ENCODE measurements at regions not wholly inside any gene's neighbourhood (a gene's known extent, or its start where the extent isn't known, plus 50 kb on each side); places are given as distances from the start of the nearest gene placed in this dataset.

DNA sequence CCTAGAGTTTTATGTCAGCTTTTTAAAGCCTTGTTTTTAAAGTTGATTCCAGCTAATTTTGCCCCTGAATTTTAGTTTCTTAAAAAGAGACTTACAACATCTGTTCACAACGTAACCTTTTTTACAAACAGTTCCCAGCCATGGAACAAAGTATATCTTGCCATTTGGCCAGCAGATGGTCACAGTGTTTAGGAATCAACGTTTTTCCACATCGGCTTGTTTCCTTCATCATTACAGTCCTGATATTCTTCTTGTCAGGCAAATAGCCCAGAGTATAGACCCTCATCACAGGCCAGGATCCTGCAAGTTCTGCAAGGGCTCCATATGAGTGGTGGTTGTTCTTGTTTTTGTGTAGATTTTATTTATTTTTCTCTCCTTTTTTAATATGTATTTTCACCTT is 341.7 kb upstream of the HTR1E start:
- H3K27ac ChIP-seq (ENCODE audit: insufficient read depth, low read length), result no peak overlapping the region
- H3K36me3 ChIP-seq (ENCODE audit: control insufficient read depth, insufficient read depth, low read length), result no peaks in the 10 kb centered on the region

GRCh38 chr6:86586195-86586594 is 351.1 kb upstream of the HTR1E start:
- Histone ChIP-seq H3K79me2 (ENCODE audit: control insufficient read depth, insufficient read depth, low read length) (no peaks in the 10 kb centered on the region), H3K9ac (ENCODE audit: insufficient read depth, low read length) (no peak overlapping the region), H3K4me3 (replicated peaks in 1 of 4; ENCODE audit: control extremely low read depth in 1 of 4, insufficient read depth in 1 of 4, low read depth in 3 of 4, low read length in 4 of 4) (no peak overlapping the region), H2AFZ (ENCODE audit: low read length) (no peak overlapping the region), H3K9me3 (ENCODE audit: control insufficient read depth, insufficient read depth, low read depth, low read length) (no peaks in the 10 kb centered on the region), H3K4me1 (ENCODE audit: control insufficient read depth, extremely low read depth, insufficient read depth, low read length) (no peaks in the 10 kb centered on the region), H3K36me3 (ENCODE audit: control insufficient read depth, insufficient read depth, low read length) (no peaks in the 10 kb centered on the region), H3K27ac (ENCODE audit: insufficient read depth, low read length) (no peak overlapping the region), H4K20me1 (ENCODE audit: control insufficient read depth, extremely low read depth, insufficient read depth, low read length) (no peaks in the 10 kb centered on the region), H3K4me2 (ENCODE audit: extremely low read depth, insufficient read depth, low read length) (no peak overlapping the region), H3K27me3 (ENCODE audit: control insufficient read depth, insufficient read depth, low read length) (no peaks in the 10 kb centered on the region)
- DNase-seq (ENCODE audit: low read depth in 2 of 2), result no peak
- TF ChIP-seq CTCF (conservative IDR thresholded peaks at IDR 0.05 in 1 of 2, IDR thresholded peaks at IDR 0.05 in 1 of 2; ENCODE audit: low read depth in 1 of 2, low read length in 2 of 2) (no peak), EZH2 (IDR thresholded peaks at IDR 0.05; ENCODE audit: low read length, missing control alignments) (no peak)

More for the DNA sequence above, 341.7 kb upstream of the HTR1E start:
- no peaks in the 10 kb centered on the region for H4K20me1 ChIP-seq (ENCODE audit: control insufficient read depth, extremely low read depth, insufficient read depth, low read length)
- no peak overlapping the region for H3K9ac ChIP-seq (ENCODE audit: insufficient read depth, low read length)
- no peak overlapping the region for H3K4me2 ChIP-seq (ENCODE audit: extremely low read depth, insufficient read depth, low read length)
- no peaks in the 10 kb centered on the region for H3K79me2 ChIP-seq (ENCODE audit: control insufficient read depth, insufficient read depth, low read length)
- no peaks in the 10 kb centered on the region for H3K4me1 ChIP-seq (ENCODE audit: control insufficient read depth, extremely low read depth, insufficient read depth, low read length)
- no peaks in the 10 kb centered on the region for H3K27me3 ChIP-seq (ENCODE audit: control insufficient read depth, insufficient read depth, low read length)
- H2AFZ ChIP-seq (ENCODE audit: low read length), result no peak overlapping the region
- no peak for DNase-seq (ENCODE audit: low read depth in 2 of 2)
- H3K9me3 ChIP-seq (ENCODE audit: control insufficient read depth, insufficient read depth, low read depth, low read length), result no peaks in the 10 kb centered on the region
- TF ChIP-seq CTCF (conservative IDR thresholded peaks at IDR 0.05 in 1 of 2, IDR thresholded peaks at IDR 0.05 in 1 of 2; ENCODE audit: low read depth in 1 of 2, low read length in 2 of 2), result no peak
- TF ChIP-seq EZH2 (IDR thresholded peaks at IDR 0.05; ENCODE audit: low read length, missing control alignments), result no peak
- no peak overlapping the region for H3K4me3 ChIP-seq (replicated peaks in 1 of 4; ENCODE audit: control extremely low read depth in 1 of 4, insufficient read depth in 1 of 4, low read depth in 3 of 4, low read length in 4 of 4)

- Histone ChIP-seq H3K27me3 (ENCODE audit: control insufficient read depth, insufficient read depth, low read length) (no peaks in the 10 kb centered on the region), H3K36me3 (ENCODE audit: control insufficient read depth, insufficient read depth, low read length) (no peaks in the 10 kb centered on the region), H2AFZ (ENCODE audit: low read length) (no peak overlapping the region), H4K20me1 (ENCODE audit: control insufficient read depth, extremely low read depth, insufficient read depth, low read length) (no peaks in the 10 kb centered on the region), H3K9ac (ENCODE audit: insufficient read depth, low read length) (no peak overlapping the region), H3K4me3 (replicated peaks in 1 of 4; ENCODE audit: control extremely low read depth in 1 of 4, insufficient read depth in 1 of 4, low read depth in 3 of 4, low read length in 4 of 4) (no peak overlapping the region), H3K9me3 (ENCODE audit: control insufficient read depth, insufficient read depth, low read depth, low read length) (no peaks in the 10 kb centered on the region), H3K79me2 (ENCODE audit: control insufficient read depth, insufficient read depth, low read length) (no peaks in the 10 kb centered on the region), H3K27ac (ENCODE audit: insufficient read depth, low read length) (no peak overlapping the region), H3K4me2 (ENCODE audit: extremely low read depth, insufficient read depth, low read length) (no peak overlapping the region), H3K4me1 (ENCODE audit: control insufficient read depth, extremely low read depth, insufficient read depth, low read length) (no peaks in the 10 kb centered on the region)
- TF ChIP-seq CTCF (conservative IDR thresholded peaks at IDR 0.05 in 1 of 2, IDR thresholded peaks at IDR 0.05 in 1 of 2; ENCODE audit: low read depth in 1 of 2, low read length in 2 of 2) (no peak), EZH2 (IDR thresholded peaks at IDR 0.05; ENCODE audit: low read length, missing control alignments) (no peak)
- DNase-seq (ENCODE audit: low read depth in 2 of 2), result no peak
These were observed 355.5 kb upstream of the HTR1E start for GRCh38 chr6:86581833-86582232.

Data from fibroblast of lung (primary cell).